HCT116 (cell line): ENCODE measurements at regions not wholly inside any gene's neighbourhood (a gene's known extent, or its start where the extent isn't known, plus 50 kb on each side); places are given as distances from the start of the nearest gene placed in this dataset.

Experiments
- ATAC-seq: fragments of 200-7000 bp; cut with Tn5 transposase; 2 replicates; pipeline ENCODE4 v1.9.1; 2020; ENCODE audit warnings: mild to moderate bottlenecking, moderate library complexity
- BruUV-seq: library from RNA; stranded (reverse); fragments of 400-500 nt; replicated peaks from 2 replicates; lab custom pipeline; 2021; lab: Mats Ljungman, UMichigan
- CTCF ChIA-PET: fragments of 300-600 bp; sonication (Branson Sonifier 250); formaldehyde crosslinking; loops from one replicate; lab custom pipeline; 2021; ENCODE audit warnings: antibody characterized with exemption; lab: Charles Lee
- POLR2A ChIA-PET: fragments of 300-600, 350-600 bp; sonication (Branson Sonifier 250); formaldehyde crosslinking; loops from one replicate; lab custom pipeline; 2021; ENCODE audit warnings: antibody characterized with exemption; lab: Charles Lee
- RAD21 ChIA-PET, 2 experiments: fragments of 300-600 bp; sonication (Branson Sonifier 250); formaldehyde crosslinking; loops; one replicate each; lab custom pipeline; 2023; ENCODE audit warnings: low total read pairs in 2 of 2; ENCODE audit not compliant: uncharacterized antibody in 2 of 2, unreplicated experiment in 2 of 2, low non-redundant PET in 1 of 2; lab: Charles Lee
- DNase-seq: peaks from one replicate; pipeline ENCODE4 v3.0.0-alpha.2; 2010; ENCODE audit warnings: low read depth, low spot score
- H2AFZ ChIP-seq: fragments of 200-600 bp; shearing (Covaris generic), sonication (generic); 2 replicates; pipeline ENCODE4 v1.6.1; 2017; ENCODE audit warnings: low read depth, mixed run types, mixed read lengths, antibody characterized with exemption, low read length; ENCODE audit not compliant: poor library complexity, severe bottlenecking
- H3K27ac ChIP-seq: 2 replicates; pipeline ENCODE4 v1.5.1; 2012; ENCODE audit warnings: low read depth, low read length
- H3K27me3 ChIP-seq: fragments of 200-600 bp; sonication (generic); 2 replicates; pipeline ENCODE4 v1.6.1; 2016; ENCODE audit warnings: mixed run types, low read length, mixed read lengths; ENCODE audit not compliant: insufficient read depth
- H3K36me3 ChIP-seq, 2 experiments: fragments of 200-500 bp in 1 of 2; fragments of 200-600 bp in 1 of 2; sonication (Bioruptor generic) in 1 of 2; sonication (generic) in 1 of 2; 2 replicates each; pipeline versions ENCODE4 v1.5.1 to v1.6.1; 2014 to 2016; ENCODE audit warnings: low read length in 2 of 2, inconsistent platforms in 1 of 2, mixed read lengths in 1 of 2, mixed run types in 1 of 2; ENCODE audit not compliant: insufficient read depth in 2 of 2, control insufficient read depth in 1 of 2
- H3K4me1 ChIP-seq, 2 experiments: fragments of 200-600 bp in 1 of 2; sonication (generic) in 1 of 2; 2 replicates each; pipeline versions ENCODE4 v1.5.1 to v1.6.1; 2012 to 2017; ENCODE audit warnings: low read length in 2 of 2, inconsistent platforms in 1 of 2, mild to moderate bottlenecking in 1 of 2, mixed read lengths in 1 of 2, mixed run types in 1 of 2, moderate library complexity in 1 of 2; ENCODE audit not compliant: insufficient read depth in 2 of 2, control insufficient read depth in 1 of 2
- H3K4me2 ChIP-seq: fragments of 200-600 bp; sonication (generic); 2 replicates; pipeline ENCODE4 v1.6.1; 2017; ENCODE audit warnings: mixed run types, low read length, mixed read lengths
- H3K4me3 ChIP-seq, 2 experiments: fragments of 200-600 bp in 1 of 2; sonication (generic) in 1 of 2; replicated peaks in 1 of 2; 2 replicates each; pipeline ENCODE4 v1.5.1; 2011 to 2016; ENCODE audit warnings: low read length in 2 of 2, control low read depth in 1 of 2, low read depth in 1 of 2, mild to moderate bottlenecking in 1 of 2, mixed read lengths in 1 of 2, mixed run types in 1 of 2
- H3K79me2 ChIP-seq: fragments of 200-600 bp; sonication (generic); 2 replicates; pipeline ENCODE4 v1.6.1; 2017; ENCODE audit warnings: mild to moderate bottlenecking, mixed run types, low read length, moderate library complexity, mixed read lengths; ENCODE audit not compliant: insufficient read depth
- H3K9ac ChIP-seq: fragments of 200-600 bp; sonication (generic); 2 replicates; pipeline ENCODE4 v1.6.1; 2016; ENCODE audit warnings: low read length, mixed read lengths
- H3K9me2 ChIP-seq: fragments of 200-600 bp; sonication (generic), shearing (Covaris generic); 2 replicates; pipeline ENCODE4 v1.6.1; 2017; ENCODE audit warnings: mixed run types, mild to moderate bottlenecking, moderate library complexity; ENCODE audit not compliant: insufficient read depth
- H3K9me3 ChIP-seq, 2 experiments: fragments of 200-500 bp in 1 of 2; fragments of 200-600 bp in 1 of 2; sonication (Bioruptor generic) in 1 of 2; sonication (generic) in 1 of 2; 2 replicates each; pipeline ENCODE4 v1.6.1; 2014 to 2017; ENCODE audit warnings: low read length in 2 of 2, mixed read lengths in 2 of 2, inconsistent platforms in 1 of 2, low read depth in 1 of 2, mild to moderate bottlenecking in 1 of 2, mixed run types in 1 of 2, moderate library complexity in 1 of 2; ENCODE audit not compliant: control insufficient read depth in 1 of 2, insufficient read depth in 1 of 2
- H4K20me1 ChIP-seq: fragments of 200-600 bp; sonication (generic), shearing (Covaris generic); 2 replicates; pipeline ENCODE4 v1.6.1; 2017; ENCODE audit warnings: mixed run types, mild to moderate bottlenecking, moderate library complexity; ENCODE audit not compliant: insufficient read depth
- CEBPB ChIP-seq: IDR thresholded peaks from 2 replicates; pipeline ENCODE4 v1.6.1; 2012; ENCODE audit warnings: low read depth
- CTCF ChIP-seq, 3 experiments: fragments of 200-600 bp in 1 of 3; sonication (generic) in 1 of 3; IDR thresholded peaks in 2 of 3; conservative IDR thresholded peaks in 1 of 3; 2 replicates each; pipeline ENCODE4 v1.5.1; 2012 to 2017; ENCODE audit warnings: low read depth in 2 of 3, low read length in 2 of 3, antibody characterized with exemption in 1 of 3, borderline replicate concordance in 1 of 3, control low read depth in 1 of 3, mild to moderate bottlenecking in 1 of 3, mixed read lengths in 1 of 3, mixed run types in 1 of 3, moderate library complexity in 1 of 3; ENCODE audit not compliant: insufficient read depth in 1 of 3
- ELF1 ChIP-seq: IDR thresholded peaks from 2 replicates; pipeline ENCODE4 v1.6.1; 2012; ENCODE audit warnings: low read depth, borderline replicate concordance
- EZH2 ChIP-seq: fragments of 200-600 bp; sonication (generic); IDR thresholded peaks from 2 replicates; pipeline ENCODE4 v1.6.1; 2017; ENCODE audit warnings: antibody characterized with exemption, mixed run types
- JUND ChIP-seq: IDR thresholded peaks from 2 replicates; pipeline ENCODE4 v1.6.1; 2012
- MAX ChIP-seq: IDR thresholded peaks from 2 replicates; pipeline ENCODE4 v1.6.1; 2012
- POLR2A ChIP-seq: IDR thresholded peaks from 2 replicates; pipeline ENCODE4 v1.7.0; 2011; ENCODE audit warnings: borderline replicate concordance; ENCODE audit not compliant: insufficient read depth, insufficient read length; ENCODE audit errors: extremely low read depth
- POLR2AphosphoS5 ChIP-seq: IDR thresholded peaks from 2 replicates; pipeline ENCODE4 v1.6.1; 2011; ENCODE audit warnings: mild to moderate bottlenecking, low read depth, low read length, moderate library complexity
- RAD21 ChIP-seq: IDR thresholded peaks from 2 replicates; pipeline ENCODE4 v1.6.1; 2012; ENCODE audit warnings: low read depth, mild to moderate bottlenecking
- REST ChIP-seq: IDR thresholded peaks from 2 replicates; pipeline ENCODE4 v1.6.1; 2012; ENCODE audit warnings: low read depth
- SRF ChIP-seq: IDR thresholded peaks from 2 replicates; pipeline ENCODE4 v1.6.1; 2012; ENCODE audit warnings: low read depth
- YY1 ChIP-seq: IDR thresholded peaks from 2 replicates; pipeline ENCODE4 v1.6.1; 2011; ENCODE audit warnings: low read length, low read depth, moderate library complexity, mild to moderate bottlenecking; ENCODE audit not compliant: insufficient replicate concordance; ENCODE audit errors: extremely low read depth
- ZFX ChIP-seq: fragments of 450-650 bp; IDR thresholded peaks from 2 replicates; pipeline ENCODE4 v1.6.1; 2017
- intact Hi-C: fragments of 100-400 bp; cut with micrococcal nuclease; formaldehyde crosslinking; loops from 2 replicates; pipeline ENCODE4 v1.10.0; 2022

GRCh38 chr12:126385785-126386184, 1320.5 kb downstream of the AACS start:
- ATAC-seq: no peak
- Histone ChIP-seq H4K20me1 (no peaks in the 10 kb centered on the region), H3K27me3 (no peaks in the 10 kb centered on the region), H3K9ac (no peak overlapping the region), H3K79me2 (no peaks in the 10 kb centered on the region), H3K9me3 (peaks cover 4 to 5% of the 10 kb centered on the region in 2 experiments; a peak in 2 of 4 replicates), H2AFZ (no peak overlapping the region), H3K4me2 (no peak overlapping the region), H3K9me2 (no peaks in the 10 kb centered on the region), H3K4me3 (no peak overlapping the region), H3K4me1 (no peaks in the 10 kb centered on the region), H3K27ac (no peak overlapping the region), H3K36me3 (no peaks in the 10 kb centered on the region)
- BruUV-seq: no TSS peak
- intact Hi-C loops: no loop called here
- TF ChIP-seq SRF: no peak
- TF ChIP-seq CEBPB: no peak
- TF ChIP-seq MAX: no peak
- no peak for TF ChIP-seq POLR2AphosphoS5
- no peak for TF ChIP-seq EZH2
- no peak for TF ChIP-seq POLR2A
- no peak for TF ChIP-seq ZFX
- no peak for TF ChIP-seq RAD21
- TF ChIP-seq JUND: no peak
- TF ChIP-seq CTCF (IDR thresholded peaks at IDR 0.05 in 2 of 3, conservative IDR thresholded peaks at IDR 0.05 in 1 of 3; ENCODE audit: borderline replicate concordance in 1 of 3, insufficient read depth in 1 of 3, low read depth in 2 of 3, low read length in 2 of 3): no peak
- no peak for TF ChIP-seq ELF1
- TF ChIP-seq YY1: no peak
- TF ChIP-seq REST: no peak
- ChIA-PET CTCF (no interaction called here), POLR2A (no interaction called here), RAD21 (no interaction called here)
- DNase-seq: no peak
